SKM-1 treated with dmso at 0.1 percent for 144 hours (cell line): ENCODE measurements at regions not wholly inside any gene's neighbourhood (a gene's known extent, or its start where the extent isn't known, plus 50 kb on each side); places are given as distances from the start of the nearest gene placed in this dataset.

Experiments
- DNase-seq: peaks from one replicate; lab custom pipeline; 2025; ENCODE audit not compliant: unreplicated experiment; lab: John Stamatoyannopoulos, UW

- DNase-seq: no peak
Observed at GRCh38 chr20:39668038-39668437, 705.9 kb downstream of the DHX35 start.

- DNase-seq: no peak
Observed at GRCh38 chr20:39661833-39662232, 699.7 kb downstream of the DHX35 start.

GRCh38 chr20:39660965-39661364 is 698.8 kb downstream of the DHX35 start:
- no peak for DNase-seq

- no peak for DNase-seq
Observed at GRCh38 chr20:39660226-39660625, 698.1 kb downstream of the DHX35 start.

GRCh38 chr20:39658662-39659409 is 696.7 kb downstream of the DHX35 start:
- no peak for DNase-seq

- DNase-seq: no peak
Observed at GRCh38 chr20:39654171-39654570, 692.0 kb downstream of the DHX35 start.

GRCh38 chr20:39651645-39652325 is 689.6 kb downstream of the DHX35 start:
- DNase-seq: no peak

GRCh38 chr20:39646874-39647413 is 684.8 kb downstream of the DHX35 start:
- no peak for DNase-seq

GRCh38 chr20:39645131-39645530 is 683.0 kb downstream of the DHX35 start:
- DNase-seq: no peak

- no peak for DNase-seq
Observed at GRCh38 chr20:39643292-39643691, 681.1 kb downstream of the DHX35 start.

GRCh38 chr20:39641423-39641822 is 679.3 kb downstream of the DHX35 start:
- no peak for DNase-seq

- no peak for DNase-seq
Observed at GRCh38 chr20:39640147-39640546, 678.0 kb downstream of the DHX35 start.

GRCh38 chr20:39638731-39639130 is 676.6 kb downstream of the DHX35 start:
- DNase-seq: no peak

GRCh38 chr20:39633689-39634088 is 671.5 kb downstream of the DHX35 start:
- DNase-seq: no peak

GRCh38 chr20:39632757-39633156 is 670.6 kb downstream of the DHX35 start:
- no peak for DNase-seq

- no peak for DNase-seq
Observed at GRCh38 chr20:39632176-39632575, 670.0 kb downstream of the DHX35 start.

GRCh38 chr20:39631557-39631956 is 669.4 kb downstream of the DHX35 start:
- no peak for DNase-seq

- DNase-seq: no peak
Observed at GRCh38 chr20:39630215-39630908, 668.2 kb downstream of the DHX35 start.

GRCh38 chr20:39627765-39628164 is 665.6 kb downstream of the DHX35 start:
- DNase-seq: no peak

GRCh38 chr20:39624316-39624715 is 662.2 kb downstream of the DHX35 start:
- DNase-seq: no peak

- no peak for DNase-seq
Observed at GRCh38 chr20:39623584-39624234, 661.6 kb downstream of the DHX35 start.
